ENCODE measurements at regions not wholly inside any gene's neighbourhood (a gene's known extent, or its start where the extent isn't known, plus 50 kb on each side); places are given as distances from the start of the nearest gene placed in this dataset.

DNA sequence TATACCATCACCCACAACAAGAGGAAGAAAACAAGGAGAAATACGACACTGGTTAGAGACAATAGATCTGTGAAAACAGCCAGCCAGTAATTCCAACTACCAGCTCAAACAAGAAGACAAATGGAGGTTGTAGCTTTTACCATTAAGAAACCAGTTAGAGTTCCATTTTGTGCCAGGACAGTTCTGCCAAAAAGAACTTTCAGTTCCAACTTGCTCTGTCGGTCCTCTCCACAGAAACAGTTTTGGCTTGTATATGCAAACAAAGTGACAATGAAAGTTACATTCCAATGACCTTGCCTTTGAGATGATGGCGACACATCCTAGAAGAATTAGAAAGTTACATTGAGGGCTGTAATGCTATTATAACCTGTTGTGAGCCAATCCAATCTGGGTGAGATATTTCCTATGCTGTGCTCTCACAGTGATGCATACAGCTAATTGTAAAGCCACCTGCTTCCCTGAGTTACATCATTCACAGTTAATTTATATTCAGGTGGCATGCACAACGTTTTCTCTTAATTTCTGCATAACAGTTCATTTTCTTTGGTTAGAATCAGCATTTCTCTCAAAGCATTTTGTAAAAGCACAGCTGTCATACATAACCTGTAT is 1378.4 kb upstream of the PIK3C3 start:
- no peak for DNase-seq (ENCODE audit: low read depth, low spot score)

- no peak for DNase-seq (ENCODE audit: low read depth, low spot score)
These were observed 1384.4 kb upstream of the PIK3C3 start for GRCh38 chr18:40570615-40571014.

DNA sequence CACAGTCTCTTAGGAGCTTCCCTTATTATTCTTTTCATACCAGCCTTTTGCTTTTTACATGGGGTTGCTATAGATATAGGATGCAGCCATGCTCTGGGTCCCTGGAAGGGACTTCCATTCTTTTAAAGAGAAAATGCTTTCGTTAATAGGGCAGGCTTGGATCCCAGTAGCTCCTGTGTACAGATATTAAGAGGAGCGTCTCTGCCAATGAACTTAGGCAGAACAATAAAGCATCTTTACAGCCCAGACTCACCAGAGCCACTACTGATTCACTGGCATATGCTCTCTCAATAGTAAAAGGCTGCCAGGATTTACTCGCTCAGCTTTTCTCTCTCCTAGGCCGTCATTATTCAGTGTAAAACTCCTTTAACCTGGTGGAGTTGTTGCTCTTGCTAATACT is 1385.4 kb upstream of the PIK3C3 start:
- DNase-seq (ENCODE audit: low read depth, low spot score), result no peak

- no peak for DNase-seq (ENCODE audit: low read depth, low spot score)
These were observed 1388.6 kb upstream of the PIK3C3 start for GRCh38 chr18:40566510-40566844.

DNA sequence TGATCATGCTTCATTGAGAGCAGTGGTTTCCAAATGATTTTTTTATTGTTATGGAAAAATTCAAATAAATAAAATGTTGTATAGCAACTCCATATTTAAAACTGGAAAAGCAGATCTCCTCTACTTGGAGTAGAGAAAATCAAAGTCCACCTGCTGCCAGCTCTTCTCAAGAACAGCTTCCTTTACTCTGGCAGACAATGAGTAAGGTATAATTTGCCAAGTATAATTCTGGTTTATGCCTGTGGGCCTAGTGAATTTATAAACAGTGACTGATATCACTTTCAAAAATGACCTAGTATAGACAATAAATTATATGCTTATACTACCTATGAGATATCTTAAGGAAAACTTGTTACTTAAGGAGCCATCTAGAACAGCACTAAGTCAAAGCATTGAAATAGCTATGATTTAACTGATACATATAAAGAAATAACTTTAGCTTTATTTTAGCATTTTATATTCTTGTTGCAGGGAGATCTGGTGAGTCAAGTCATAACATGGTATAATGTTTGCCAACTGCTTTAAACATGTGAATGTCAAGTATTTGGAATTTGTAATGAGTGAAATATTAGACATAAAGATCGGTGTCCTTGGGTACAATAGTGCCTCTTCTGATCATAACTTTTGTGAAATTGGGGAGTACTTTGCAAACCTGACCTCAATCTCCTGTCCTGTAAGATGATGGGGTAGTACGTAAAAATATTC is 1389.1 kb upstream of the PIK3C3 start:
- DNase-seq (ENCODE audit: low read depth, low spot score), result no peak

GRCh38 chr18:40559556-40559955 is 1395.5 kb upstream of the PIK3C3 start:
- DNase-seq (ENCODE audit: low read depth, low spot score), result no peak

DNA sequence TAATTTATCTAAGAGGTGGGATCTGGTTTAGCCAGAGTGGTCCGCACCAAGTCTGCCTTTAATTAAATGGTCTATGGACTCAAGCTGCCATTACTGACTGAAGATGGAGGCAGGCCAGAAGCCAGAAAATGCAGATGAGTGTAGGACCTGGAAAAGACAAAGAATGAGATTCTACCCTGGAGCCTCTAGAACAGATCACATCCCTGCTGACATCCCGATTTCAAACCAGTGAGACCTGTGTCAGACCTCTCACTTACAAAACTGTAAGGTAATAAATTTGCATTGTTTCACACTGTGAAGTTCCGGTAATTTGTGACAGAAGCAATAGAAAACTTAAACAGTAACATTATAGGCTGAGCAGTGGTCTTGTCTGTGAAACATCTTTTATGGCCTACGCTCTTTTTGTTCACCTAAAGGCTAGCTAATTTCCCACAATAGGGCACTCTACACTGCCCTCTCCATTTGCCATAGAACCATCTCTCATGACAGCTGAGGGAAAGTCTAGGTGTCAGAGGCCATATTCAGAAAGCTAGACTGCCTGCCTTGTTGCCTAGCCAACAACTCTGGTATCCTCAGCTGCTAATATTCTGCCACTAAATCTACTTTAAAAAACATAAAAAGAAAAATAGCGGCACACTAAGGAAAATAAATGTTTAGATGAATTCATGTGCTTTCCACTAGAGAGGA is 1396.2 kb upstream of the PIK3C3 start:
- DNase-seq (ENCODE audit: low read depth, low spot score), result no peak

DNA sequence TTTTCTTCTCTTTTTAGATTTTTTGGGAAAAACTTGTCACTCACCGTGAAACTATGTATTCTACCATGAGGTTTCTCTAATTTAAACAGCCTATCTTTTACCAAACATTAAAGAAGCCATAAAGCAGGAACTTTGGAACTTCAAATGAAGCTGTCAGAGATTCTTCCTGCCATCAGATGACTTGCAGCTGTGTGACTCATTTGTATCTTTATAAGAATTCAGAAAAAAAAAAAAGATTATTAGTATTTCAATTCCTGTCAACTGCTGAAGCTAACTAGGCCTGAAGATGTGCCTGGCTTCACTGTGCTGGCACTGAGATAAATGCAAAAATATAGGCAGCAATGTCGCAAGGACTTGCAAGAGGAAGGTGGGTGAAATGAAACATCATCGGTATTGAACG is 1399.1 kb upstream of the PIK3C3 start:
- no peak for DNase-seq (ENCODE audit: low read depth, low spot score)

GRCh38 chr18:40553029-40553428 is 1402.0 kb upstream of the PIK3C3 start:
- DNase-seq (ENCODE audit: low read depth, low spot score), result no peak

- DNase-seq (ENCODE audit: low read depth, low spot score), result no peak
These were observed 1408.2 kb upstream of the PIK3C3 start for GRCh38 chr18:40546875-40547274.

- no peak for DNase-seq (ENCODE audit: low read depth, low spot score)
These were observed 1420.3 kb upstream of the PIK3C3 start for GRCh38 chr18:40534723-40535122.

DNA sequence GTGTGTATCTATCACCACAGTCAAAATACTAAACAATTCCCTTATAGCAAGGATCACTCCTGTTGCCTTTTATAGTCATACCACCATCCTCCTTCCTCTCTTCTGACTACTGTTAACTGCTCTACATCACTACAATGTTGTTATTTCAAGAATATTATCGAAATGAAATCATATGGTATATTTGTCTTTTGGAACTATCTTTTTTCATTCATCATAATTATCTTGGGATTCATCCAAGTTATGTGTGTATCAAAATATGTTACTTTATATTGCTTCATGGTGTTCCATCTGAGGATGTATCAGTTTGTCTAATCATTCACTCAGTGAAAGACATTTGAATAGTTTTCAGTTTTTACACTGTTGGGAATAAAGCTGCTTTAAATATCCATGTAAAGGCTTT is 1423.0 kb upstream of the PIK3C3 start:
- no peak for DNase-seq (ENCODE audit: low read depth, low spot score)

GRCh38 chr18:40531051-40531450 is 1424.0 kb upstream of the PIK3C3 start:
- no peak for DNase-seq (ENCODE audit: low read depth, low spot score)

- no peak for DNase-seq (ENCODE audit: low read depth, low spot score)
These were observed 1425.6 kb upstream of the PIK3C3 start for GRCh38 chr18:40529478-40529877.

- DNase-seq (ENCODE audit: low read depth, low spot score), result no peak
These were observed 1430.2 kb upstream of the PIK3C3 start for GRCh38 chr18:40524881-40525280.

GRCh38 chr18:40523287-40523686 is 1431.7 kb upstream of the PIK3C3 start:
- DNase-seq (ENCODE audit: low read depth, low spot score), result no peak

DNA sequence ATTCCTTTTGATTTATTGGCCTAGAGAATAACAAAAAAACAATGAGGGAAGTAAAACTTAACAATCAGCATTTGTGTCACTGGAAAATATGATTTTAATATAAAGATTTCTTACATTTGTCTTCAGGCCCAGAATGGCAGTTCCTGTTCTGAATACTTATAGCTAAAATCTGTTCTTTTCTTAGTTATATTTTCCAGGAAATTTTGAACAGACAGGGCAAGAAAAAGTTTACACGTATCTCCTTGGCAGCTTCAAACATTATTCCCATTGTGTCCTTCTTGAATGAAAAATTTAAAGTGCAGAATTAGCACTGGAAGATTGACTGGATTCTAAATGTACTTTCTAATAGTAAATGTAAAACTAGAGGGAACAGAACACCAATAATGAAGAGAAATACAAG is 1454.0 kb upstream of the PIK3C3 start:
- DNase-seq (ENCODE audit: low read depth, low spot score), result no peak

GRCh38 chr18:40494603-40495002 is 1460.4 kb upstream of the PIK3C3 start:
- DNase-seq (ENCODE audit: low read depth, low spot score), result no peak

GRCh38 chr18:40493316-40493715 is 1461.7 kb upstream of the PIK3C3 start:
- no peak for DNase-seq (ENCODE audit: low read depth, low spot score)

DNA sequence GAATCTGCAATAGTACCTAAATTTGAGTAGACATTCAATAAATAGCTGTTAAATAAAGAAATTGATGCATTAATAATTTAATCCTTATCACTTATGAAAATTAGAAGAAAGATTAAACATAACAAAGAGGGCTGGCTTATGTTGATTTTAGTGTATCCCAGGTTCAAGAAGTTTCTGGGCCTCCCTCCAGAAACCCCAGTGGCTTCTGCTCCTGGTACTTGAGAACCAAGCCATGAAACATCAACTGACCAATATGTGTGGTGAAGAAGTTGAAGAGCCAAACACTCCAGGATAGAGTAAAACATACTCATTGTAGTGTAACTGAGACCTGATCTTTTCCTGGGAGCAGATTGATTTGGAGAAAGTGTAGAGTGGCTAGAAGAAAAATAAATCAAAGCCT is 1465.7 kb upstream of the PIK3C3 start:
- no peak for DNase-seq (ENCODE audit: low read depth, low spot score)

GRCh38 chr18:40485318-40485717 is 1469.7 kb upstream of the PIK3C3 start:
- DNase-seq (ENCODE audit: low read depth, low spot score), result no peak

DNA sequence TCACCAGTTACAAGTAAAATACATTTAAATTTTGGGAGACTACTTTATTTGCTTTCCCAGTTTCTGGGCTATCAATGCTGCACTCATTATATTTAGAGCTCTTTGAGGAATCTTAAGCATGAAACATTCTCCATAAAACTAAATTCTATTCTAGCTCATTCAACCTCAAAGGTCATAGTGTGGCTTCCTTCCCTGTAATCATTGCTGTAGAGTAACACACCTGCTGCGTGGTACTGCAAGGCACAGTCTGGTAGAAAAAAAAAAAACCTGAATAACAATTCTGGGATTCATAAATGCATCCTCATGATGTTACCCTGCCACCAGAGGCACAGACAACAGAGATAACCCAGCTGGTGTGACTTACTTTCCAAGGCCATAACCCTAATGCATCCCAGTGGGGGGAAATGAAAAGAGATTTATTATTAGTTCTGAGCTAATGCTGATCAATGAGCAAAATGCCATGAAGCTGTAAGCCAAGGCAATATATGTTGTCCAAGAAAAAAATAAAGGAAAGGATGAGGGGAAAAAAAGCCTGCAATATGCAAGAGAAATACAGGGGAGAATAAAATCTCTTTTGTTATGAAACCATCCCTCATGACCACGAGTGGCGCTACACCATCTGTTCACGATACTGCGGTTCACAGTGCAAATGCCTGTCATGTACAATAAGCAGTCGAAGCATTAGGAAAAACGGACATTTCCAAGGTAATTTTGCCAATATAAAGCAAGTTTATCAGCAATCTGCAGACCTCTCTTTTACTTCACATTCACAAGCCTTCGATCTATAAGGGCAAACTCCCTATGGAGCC is 1481.6 kb upstream of the PIK3C3 start:
- DNase-seq (ENCODE audit: low read depth, low spot score), result no peak
